ENCODE measurements at regions not wholly inside any gene's neighbourhood (a gene's known extent, or its start where the extent isn't known, plus 50 kb on each side); places are given as distances from the start of the nearest gene placed in this dataset.

DNA sequence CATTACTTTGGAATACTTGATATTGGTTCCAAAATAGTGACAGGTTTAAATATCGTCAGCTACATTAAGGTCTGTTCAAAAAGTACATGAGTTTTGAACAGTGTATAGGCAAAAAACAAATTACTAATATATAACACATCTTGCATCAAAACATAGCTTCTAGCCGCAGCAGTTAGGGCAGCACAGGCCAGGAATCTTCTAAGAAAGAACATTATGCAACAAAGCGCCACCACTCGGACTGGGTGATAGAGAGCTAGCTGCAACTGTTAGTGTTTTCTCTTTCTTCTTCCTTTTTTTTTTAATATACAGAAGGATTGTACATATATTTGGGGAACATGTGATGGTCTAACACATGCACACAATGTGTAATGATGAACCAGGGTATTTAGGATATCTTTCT is 504.5 kb downstream of the NR2F1-AS1 start:
- H3K4me1 ChIP-seq (ENCODE audit: control insufficient read depth, insufficient read depth, low read length) = no peaks in the 10 kb centered on the region
- no peaks in the 10 kb centered on the region for H3K36me3 ChIP-seq (ENCODE audit: control insufficient read depth, insufficient read depth, low read length)
- no peak overlapping the region for H3K27ac ChIP-seq (ENCODE audit: low read depth, low read length)
- H3K27me3 ChIP-seq (ENCODE audit: control insufficient read depth, insufficient read depth, low read length) = no peaks in the 10 kb centered on the region
- H3K9ac ChIP-seq (ENCODE audit: low read depth, low read length) = no peak overlapping the region
- H3K9me3 ChIP-seq (ENCODE audit: control insufficient read depth, insufficient read depth, low read length) = no peaks in the 10 kb centered on the region
- H3K4me3 ChIP-seq (ENCODE audit: low read depth, low read length) = no peak overlapping the region

DNA sequence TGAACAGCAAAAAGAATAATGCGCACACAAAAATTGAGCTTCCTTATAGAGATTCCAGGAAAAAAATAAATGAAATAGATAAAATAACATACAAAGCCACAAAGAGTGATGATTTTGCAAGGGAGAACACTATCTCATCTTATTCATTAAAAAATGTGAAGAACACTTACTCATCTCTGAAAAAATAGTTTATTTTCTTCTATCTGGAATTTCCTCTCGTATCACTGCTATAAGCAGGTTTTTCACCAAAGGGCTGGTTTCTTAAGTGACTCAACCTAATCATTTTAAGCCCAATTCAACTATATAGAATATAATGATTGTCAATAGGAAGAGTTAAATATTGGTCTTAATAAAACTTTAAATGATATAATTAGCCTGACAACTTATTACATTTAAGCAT is 504.9 kb downstream of the NR2F1-AS1 start:
- Histone ChIP-seq H3K9me3 (ENCODE audit: control insufficient read depth, insufficient read depth, low read length) (no peaks in the 10 kb centered on the region), H3K36me3 (ENCODE audit: control insufficient read depth, insufficient read depth, low read length) (no peaks in the 10 kb centered on the region), H3K27ac (ENCODE audit: low read depth, low read length) (no peak overlapping the region), H3K4me1 (ENCODE audit: control insufficient read depth, insufficient read depth, low read length) (no peaks in the 10 kb centered on the region), H3K27me3 (ENCODE audit: control insufficient read depth, insufficient read depth, low read length) (no peaks in the 10 kb centered on the region), H3K4me3 (ENCODE audit: low read depth, low read length) (no peak overlapping the region), H3K9ac (ENCODE audit: low read depth, low read length) (no peak overlapping the region)

DNA sequence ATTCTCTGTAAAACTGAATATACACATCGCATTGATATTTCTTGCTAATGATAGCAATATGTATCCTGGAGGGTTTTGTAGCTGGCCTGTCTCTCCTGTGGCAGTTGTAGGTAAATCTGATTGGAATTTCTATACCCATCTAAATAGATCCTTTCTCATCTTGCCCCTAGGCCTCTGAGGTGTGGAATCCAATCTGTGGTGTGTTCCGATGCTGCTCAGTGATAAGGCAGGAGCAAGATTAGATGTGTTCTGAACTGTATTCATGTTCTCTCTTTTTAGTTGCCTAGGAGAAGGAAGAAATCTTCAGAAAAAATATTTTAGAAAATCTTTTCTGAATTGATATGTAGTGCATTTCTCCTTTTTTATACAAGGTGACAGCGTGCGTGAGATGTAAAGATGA is 507.5 kb downstream of the NR2F1-AS1 start:
- Histone ChIP-seq H3K36me3 (ENCODE audit: control insufficient read depth, insufficient read depth, low read length) (no peaks in the 10 kb centered on the region), H3K27me3 (ENCODE audit: control insufficient read depth, insufficient read depth, low read length) (no peaks in the 10 kb centered on the region), H3K27ac (ENCODE audit: low read depth, low read length) (no peak overlapping the region), H3K9me3 (ENCODE audit: control insufficient read depth, insufficient read depth, low read length) (no peaks in the 10 kb centered on the region), H3K9ac (ENCODE audit: low read depth, low read length) (no peak overlapping the region), H3K4me1 (ENCODE audit: control insufficient read depth, insufficient read depth, low read length) (no peaks in the 10 kb centered on the region), H3K4me3 (ENCODE audit: low read depth, low read length) (no peak overlapping the region)

DNA sequence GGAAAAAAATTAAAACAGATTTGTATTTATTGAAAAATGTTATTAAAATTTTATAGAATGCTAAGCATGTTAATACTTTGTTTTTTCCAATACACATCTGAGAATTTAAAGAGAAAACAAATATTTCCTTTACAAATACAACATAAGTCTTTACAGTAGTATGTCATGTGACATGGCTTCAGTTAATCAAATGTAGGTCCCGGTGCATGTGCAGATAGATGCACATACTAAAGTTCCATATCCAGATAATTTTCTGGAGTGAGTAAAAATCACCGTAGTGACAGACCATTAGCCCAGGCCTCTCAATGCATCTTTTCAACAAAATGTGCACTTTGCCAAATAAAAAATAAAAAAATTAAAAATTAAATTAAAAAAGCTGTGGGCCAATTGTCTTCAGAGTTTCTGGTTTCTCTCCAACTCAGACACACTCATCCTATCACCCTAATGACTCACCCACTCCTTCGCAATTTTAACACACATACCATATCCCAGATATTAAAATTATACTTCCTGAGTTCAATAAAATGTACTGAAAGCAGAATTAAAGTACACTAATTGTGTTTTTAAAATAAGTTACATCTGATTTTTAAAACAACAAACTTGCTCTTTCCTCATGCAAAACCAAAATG is 508.1 kb downstream of the NR2F1-AS1 start:
- Histone ChIP-seq H3K27ac (ENCODE audit: low read depth, low read length) (no peak overlapping the region), H3K4me3 (ENCODE audit: low read depth, low read length) (no peak overlapping the region), H3K9ac (ENCODE audit: low read depth, low read length) (no peak overlapping the region), H3K27me3 (ENCODE audit: control insufficient read depth, insufficient read depth, low read length) (no peaks in the 10 kb centered on the region), H3K36me3 (ENCODE audit: control insufficient read depth, insufficient read depth, low read length) (no peaks in the 10 kb centered on the region), H3K9me3 (ENCODE audit: control insufficient read depth, insufficient read depth, low read length) (no peaks in the 10 kb centered on the region), H3K4me1 (ENCODE audit: control insufficient read depth, insufficient read depth, low read length) (no peaks in the 10 kb centered on the region)

DNA sequence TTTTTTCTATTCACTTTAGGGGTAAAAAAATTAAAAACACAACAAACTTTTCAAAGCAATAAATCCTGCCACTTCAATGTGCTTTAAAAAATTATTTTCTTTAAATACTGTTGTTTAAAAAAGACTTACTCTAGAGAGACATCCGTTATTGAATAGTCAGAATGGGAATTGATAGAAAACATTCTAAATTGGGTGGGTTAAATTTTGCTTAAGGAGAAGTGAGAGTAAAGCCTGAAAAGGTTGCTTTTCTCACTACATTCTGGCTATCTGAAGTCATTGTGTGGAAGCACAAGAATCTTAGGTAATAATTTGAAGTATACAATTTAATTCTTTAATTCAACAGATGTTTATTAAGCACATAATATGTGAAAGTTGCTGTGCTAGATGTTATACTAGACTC is 509.3 kb downstream of the NR2F1-AS1 start:
- H3K27ac ChIP-seq (ENCODE audit: low read depth, low read length) = no peak overlapping the region
- peaks cover 4% of the 10 kb centered on the region; the same call in 1 of the 2 replicates for H3K4me1 ChIP-seq (ENCODE audit: control insufficient read depth, insufficient read depth, low read length)
- H3K27me3 ChIP-seq (ENCODE audit: control insufficient read depth, insufficient read depth, low read length) = no peaks in the 10 kb centered on the region
- no peak overlapping the region for H3K4me3 ChIP-seq (ENCODE audit: low read depth, low read length)
- no peaks in the 10 kb centered on the region for H3K36me3 ChIP-seq (ENCODE audit: control insufficient read depth, insufficient read depth, low read length)
- H3K9ac ChIP-seq (ENCODE audit: low read depth, low read length) = no peak overlapping the region
- H3K9me3 ChIP-seq (ENCODE audit: control insufficient read depth, insufficient read depth, low read length) = no peaks in the 10 kb centered on the region

DNA sequence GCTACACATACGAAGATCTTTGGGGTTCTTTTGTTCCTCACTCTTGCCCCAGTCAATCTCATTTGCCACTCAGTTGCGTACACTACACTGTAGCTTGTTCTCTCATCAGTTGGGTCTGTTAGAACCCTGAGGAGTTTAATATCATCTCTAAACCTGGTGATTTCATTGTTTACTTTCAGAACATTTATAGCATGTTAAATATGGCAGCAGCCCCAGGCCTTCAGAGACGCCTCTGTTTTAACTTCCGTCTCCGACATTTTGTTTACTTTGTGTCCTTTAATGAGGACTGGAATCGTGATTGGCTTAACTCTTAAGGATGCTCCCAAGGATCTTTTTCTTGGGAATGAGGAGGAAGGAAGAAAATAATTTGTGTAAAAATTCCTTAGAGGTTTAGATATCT is 510.1 kb downstream of the NR2F1-AS1 start:
- Histone ChIP-seq H3K4me1 (ENCODE audit: control insufficient read depth, insufficient read depth, low read length) (peaks cover 4% of the 10 kb centered on the region; the same call in 1 of the 2 replicates), H3K9me3 (ENCODE audit: control insufficient read depth, insufficient read depth, low read length) (no peaks in the 10 kb centered on the region), H3K27ac (ENCODE audit: low read depth, low read length) (no peak overlapping the region), H3K27me3 (ENCODE audit: control insufficient read depth, insufficient read depth, low read length) (no peaks in the 10 kb centered on the region), H3K4me3 (ENCODE audit: low read depth, low read length) (no peak overlapping the region), H3K9ac (ENCODE audit: low read depth, low read length) (no peak overlapping the region), H3K36me3 (ENCODE audit: control insufficient read depth, insufficient read depth, low read length) (no peaks in the 10 kb centered on the region)

DNA sequence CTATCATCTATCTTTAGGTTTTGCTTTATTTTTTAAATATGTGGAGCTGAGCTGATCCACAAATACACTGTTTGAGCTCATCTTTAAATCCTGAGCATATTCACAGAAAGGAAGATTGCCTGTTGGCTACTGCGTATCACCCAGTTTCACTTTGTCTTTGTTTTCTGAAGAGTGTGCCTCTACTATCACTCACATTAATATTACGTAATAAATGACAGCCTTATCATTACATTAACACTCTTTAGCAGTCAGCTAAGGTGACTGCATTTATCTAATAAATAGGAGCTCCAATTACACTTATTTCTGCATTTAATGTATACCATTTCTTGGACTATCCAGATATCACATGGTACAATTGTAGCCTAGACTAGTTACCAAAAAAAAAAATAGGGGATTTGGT is 511.7 kb downstream of the NR2F1-AS1 start:
- Histone ChIP-seq H3K4me1 (ENCODE audit: control insufficient read depth, insufficient read depth, low read length) (peaks cover 4% of the 10 kb centered on the region; the same call in 1 of the 2 replicates), H3K9ac (ENCODE audit: low read depth, low read length) (no peak overlapping the region), H3K9me3 (ENCODE audit: control insufficient read depth, insufficient read depth, low read length) (no peaks in the 10 kb centered on the region), H3K27me3 (ENCODE audit: control insufficient read depth, insufficient read depth, low read length) (no peaks in the 10 kb centered on the region), H3K4me3 (ENCODE audit: low read depth, low read length) (no peak overlapping the region), H3K27ac (ENCODE audit: low read depth, low read length) (no peak overlapping the region), H3K36me3 (ENCODE audit: control insufficient read depth, insufficient read depth, low read length) (no peaks in the 10 kb centered on the region)

DNA sequence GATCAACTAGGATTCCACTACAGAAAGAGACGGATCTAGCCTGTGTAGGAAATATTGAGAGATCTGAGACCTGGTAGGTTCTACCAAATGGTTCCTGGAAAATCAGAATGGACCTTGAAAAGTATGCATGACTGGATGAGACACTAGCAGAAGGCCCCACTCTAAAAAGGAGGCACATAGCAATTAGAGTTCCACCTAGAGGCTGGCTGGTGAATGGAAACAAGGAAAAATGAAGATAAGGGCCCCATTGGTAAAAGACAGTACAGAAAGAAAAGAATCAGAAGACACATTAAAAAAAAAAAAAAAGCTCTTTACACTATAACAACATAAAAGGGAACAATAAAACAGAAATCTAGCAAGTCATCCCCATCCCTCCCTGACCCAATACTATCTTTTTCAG is 518.5 kb downstream of the NR2F1-AS1 start:
- Histone ChIP-seq H3K4me3 (ENCODE audit: low read depth, low read length) (no peak overlapping the region), H3K27me3 (ENCODE audit: control insufficient read depth, insufficient read depth, low read length) (no peaks in the 10 kb centered on the region), H3K27ac (ENCODE audit: low read depth, low read length) (no peak overlapping the region), H3K9me3 (ENCODE audit: control insufficient read depth, insufficient read depth, low read length) (no peaks in the 10 kb centered on the region), H3K9ac (ENCODE audit: low read depth, low read length) (no peak overlapping the region), H3K4me1 (ENCODE audit: control insufficient read depth, insufficient read depth, low read length) (peaks cover 23% of the 10 kb centered on the region), H3K36me3 (ENCODE audit: control insufficient read depth, insufficient read depth, low read length) (no peaks in the 10 kb centered on the region)

DNA sequence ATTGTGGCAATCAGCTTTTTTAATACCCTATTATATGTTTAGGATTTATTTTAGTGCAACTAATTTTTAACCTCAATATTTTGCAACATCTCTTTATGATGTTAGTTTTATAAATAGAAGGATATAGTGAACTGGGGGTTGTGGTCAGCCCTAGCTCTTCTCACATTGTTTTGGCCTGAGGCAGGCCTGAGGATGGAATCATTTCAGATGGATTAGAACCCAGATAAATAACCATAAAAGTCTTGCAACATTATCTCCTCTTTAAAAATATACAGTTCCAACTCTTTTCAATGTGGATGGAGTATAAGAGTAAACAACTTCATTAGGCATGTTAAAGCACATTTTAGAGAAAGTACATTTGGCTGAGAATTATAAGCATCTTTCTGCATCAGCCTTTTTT is 522.7 kb downstream of the NR2F1-AS1 start:
- Histone ChIP-seq H3K27ac (ENCODE audit: low read depth, low read length) (no peak overlapping the region), H3K9me3 (ENCODE audit: control insufficient read depth, insufficient read depth, low read length) (peaks cover 4% of the 10 kb centered on the region; the same call in 1 of the 2 replicates), H3K27me3 (ENCODE audit: control insufficient read depth, insufficient read depth, low read length) (no peaks in the 10 kb centered on the region), H3K36me3 (ENCODE audit: control insufficient read depth, insufficient read depth, low read length) (no peaks in the 10 kb centered on the region), H3K4me1 (ENCODE audit: control insufficient read depth, insufficient read depth, low read length) (peaks cover 25% of the 10 kb centered on the region), H3K4me3 (ENCODE audit: low read depth, low read length) (no peak overlapping the region), H3K9ac (ENCODE audit: low read depth, low read length) (no peak overlapping the region)

DNA sequence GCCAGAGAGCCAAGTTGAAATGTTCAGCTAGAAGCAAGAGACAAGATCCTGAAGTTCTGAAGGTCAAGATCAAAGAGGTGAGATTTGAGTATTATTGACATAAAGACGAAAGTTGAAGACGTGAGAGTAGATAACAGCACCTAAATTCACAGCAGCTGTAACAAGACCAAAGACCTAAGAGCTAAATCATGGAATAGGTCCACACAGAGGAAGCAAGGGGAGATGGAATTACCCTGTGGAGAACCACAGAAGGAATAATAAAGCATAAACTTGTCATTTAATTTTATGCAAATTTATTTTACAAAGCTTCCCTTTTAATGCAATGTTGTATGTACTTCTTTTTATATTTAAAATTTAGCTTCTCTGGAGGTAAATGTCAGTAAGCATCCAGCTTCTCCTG is 523.7 kb downstream of the NR2F1-AS1 start:
- Histone ChIP-seq H3K9me3 (ENCODE audit: control insufficient read depth, insufficient read depth, low read length) (peaks cover 4% of the 10 kb centered on the region; the same call in 1 of the 2 replicates), H3K9ac (ENCODE audit: low read depth, low read length) (no peak overlapping the region), H3K27ac (ENCODE audit: low read depth, low read length) (peak overlapping the region; percentile 1), H3K27me3 (ENCODE audit: control insufficient read depth, insufficient read depth, low read length) (no peaks in the 10 kb centered on the region), H3K4me3 (ENCODE audit: low read depth, low read length) (no peak overlapping the region; the same call in 1 of the 2 replicates), H3K4me1 (ENCODE audit: control insufficient read depth, insufficient read depth, low read length) (peaks cover 25% of the 10 kb centered on the region), H3K36me3 (ENCODE audit: control insufficient read depth, insufficient read depth, low read length) (no peaks in the 10 kb centered on the region)

DNA sequence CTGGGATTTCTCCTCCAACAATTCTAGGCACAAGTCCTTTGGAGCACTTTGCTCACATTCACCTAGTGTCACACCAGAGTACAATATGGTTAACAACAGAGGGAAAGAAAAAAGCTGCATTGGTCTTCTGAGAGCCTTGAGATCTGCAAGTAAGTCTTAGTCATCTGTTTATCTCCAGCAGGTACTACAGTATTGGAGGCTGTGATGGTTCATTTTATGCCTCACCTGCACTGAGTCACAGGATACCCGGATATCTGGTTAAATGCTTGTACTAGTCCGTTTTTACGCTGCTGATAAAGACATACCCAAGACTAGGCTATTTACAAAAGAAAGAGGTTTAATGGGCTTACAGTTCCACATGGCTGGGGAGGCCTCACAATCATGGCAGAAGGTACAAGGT is 525.0 kb downstream of the NR2F1-AS1 start:
- no peaks in the 10 kb centered on the region for H3K27me3 ChIP-seq (ENCODE audit: control insufficient read depth, insufficient read depth, low read length)
- H3K9ac ChIP-seq (ENCODE audit: low read depth, low read length) = no peak overlapping the region
- H3K27ac ChIP-seq (ENCODE audit: low read depth, low read length) = no peak overlapping the region
- no peaks in the 10 kb centered on the region for H3K36me3 ChIP-seq (ENCODE audit: control insufficient read depth, insufficient read depth, low read length)
- no peak overlapping the region for H3K4me3 ChIP-seq (ENCODE audit: low read depth, low read length)
- peaks cover 25% of the 10 kb centered on the region for H3K4me1 ChIP-seq (ENCODE audit: control insufficient read depth, insufficient read depth, low read length)
- peaks cover 4% of the 10 kb centered on the region; the same call in 1 of the 2 replicates for H3K9me3 ChIP-seq (ENCODE audit: control insufficient read depth, insufficient read depth, low read length)

Data from HUES48 (cell line).